PFSK-1 (cell line): ENCODE measurements at regions not wholly inside any gene's neighbourhood (a gene's known extent, or its start where the extent isn't known, plus 50 kb on each side); places are given as distances from the start of the nearest gene placed in this dataset.

Experiments used
- FOXP2 ChIP-seq: optimal IDR thresholded peaks from 2 replicates; pipeline ENCODE3; 2011; ENCODE audit warnings: borderline replicate concordance, control low read depth, inconsistent platforms; ENCODE audit not compliant: insufficient read depth; ENCODE audit errors: extremely low read length, extremely low read depth
- POLR2AphosphoS5 ChIP-seq: IDR thresholded peaks from 2 replicates; pipeline ENCODE4 v1.6.1; 2012; ENCODE audit warnings: low read depth, mild to moderate bottlenecking, control low read depth, low read length, moderate library complexity
- SIN3A ChIP-seq: IDR thresholded peaks from 2 replicates; pipeline ENCODE4 v1.6.1; 2012; ENCODE audit warnings: mild to moderate bottlenecking, low read length, moderate library complexity, borderline replicate concordance; ENCODE audit not compliant: insufficient read depth
- TAF1 ChIP-seq: IDR thresholded peaks from 2 replicates; pipeline ENCODE4 v1.6.1; 2012; ENCODE audit warnings: low read length, control low read depth, borderline replicate concordance; ENCODE audit not compliant: insufficient read depth
- TF ChIP-seq, protein P1 (sequence below), 2 experiments: IDR thresholded peaks; 2 replicates each; pipeline versions ENCODE4 v1.6.1 to v1.8.0; 2011 to 2012; ENCODE audit warnings: low read depth in 2 of 2, low read length in 2 of 2, control low read depth in 1 of 2, inconsistent platforms in 1 of 2, mild to moderate bottlenecking in 1 of 2, moderate library complexity in 1 of 2; ENCODE audit not compliant: insufficient read depth in 1 of 2

DNA sequence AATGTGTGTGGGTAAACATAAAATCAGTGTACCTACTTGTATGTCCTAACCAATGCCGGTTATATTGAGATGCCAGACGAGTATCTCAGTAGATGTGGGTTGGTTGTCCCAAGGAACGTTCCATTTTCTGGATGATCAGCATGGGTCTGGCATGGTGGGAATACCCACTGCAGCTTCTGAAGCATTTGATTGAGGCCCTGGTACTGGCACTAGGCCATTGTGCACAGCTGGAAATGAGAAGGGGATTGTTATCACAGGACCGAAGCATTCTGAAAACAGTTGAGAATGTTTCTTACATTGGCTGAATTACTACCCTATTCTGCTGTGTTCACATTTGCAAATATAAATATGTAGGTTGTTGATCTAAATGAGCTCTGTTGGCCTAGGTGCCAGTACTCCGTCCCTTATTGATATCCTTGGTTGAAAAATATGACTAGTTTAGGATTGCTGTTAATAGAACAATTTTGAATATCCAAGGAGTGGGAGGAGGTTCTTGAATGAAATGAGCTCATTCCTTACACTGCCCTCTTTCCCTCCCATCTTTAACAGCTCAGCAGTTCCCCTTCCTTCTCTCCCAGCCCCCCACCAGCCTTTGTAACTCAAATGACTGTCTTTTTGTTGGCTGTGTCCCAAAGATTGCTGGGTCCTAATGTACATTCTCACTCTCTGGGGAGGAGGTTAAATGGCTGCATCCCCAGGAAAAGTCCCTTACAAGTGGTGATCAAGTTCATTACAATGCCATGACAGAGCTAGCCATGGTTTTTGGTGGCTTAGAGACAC is 293.3 kb upstream of the TPM1 start:
- no peak for TF ChIP-seq FOXP2
- TF ChIP-seq SIN3A: no peak
- TF ChIP-seq POLR2AphosphoS5: no peak
- TF ChIP-seq, protein P1, sequence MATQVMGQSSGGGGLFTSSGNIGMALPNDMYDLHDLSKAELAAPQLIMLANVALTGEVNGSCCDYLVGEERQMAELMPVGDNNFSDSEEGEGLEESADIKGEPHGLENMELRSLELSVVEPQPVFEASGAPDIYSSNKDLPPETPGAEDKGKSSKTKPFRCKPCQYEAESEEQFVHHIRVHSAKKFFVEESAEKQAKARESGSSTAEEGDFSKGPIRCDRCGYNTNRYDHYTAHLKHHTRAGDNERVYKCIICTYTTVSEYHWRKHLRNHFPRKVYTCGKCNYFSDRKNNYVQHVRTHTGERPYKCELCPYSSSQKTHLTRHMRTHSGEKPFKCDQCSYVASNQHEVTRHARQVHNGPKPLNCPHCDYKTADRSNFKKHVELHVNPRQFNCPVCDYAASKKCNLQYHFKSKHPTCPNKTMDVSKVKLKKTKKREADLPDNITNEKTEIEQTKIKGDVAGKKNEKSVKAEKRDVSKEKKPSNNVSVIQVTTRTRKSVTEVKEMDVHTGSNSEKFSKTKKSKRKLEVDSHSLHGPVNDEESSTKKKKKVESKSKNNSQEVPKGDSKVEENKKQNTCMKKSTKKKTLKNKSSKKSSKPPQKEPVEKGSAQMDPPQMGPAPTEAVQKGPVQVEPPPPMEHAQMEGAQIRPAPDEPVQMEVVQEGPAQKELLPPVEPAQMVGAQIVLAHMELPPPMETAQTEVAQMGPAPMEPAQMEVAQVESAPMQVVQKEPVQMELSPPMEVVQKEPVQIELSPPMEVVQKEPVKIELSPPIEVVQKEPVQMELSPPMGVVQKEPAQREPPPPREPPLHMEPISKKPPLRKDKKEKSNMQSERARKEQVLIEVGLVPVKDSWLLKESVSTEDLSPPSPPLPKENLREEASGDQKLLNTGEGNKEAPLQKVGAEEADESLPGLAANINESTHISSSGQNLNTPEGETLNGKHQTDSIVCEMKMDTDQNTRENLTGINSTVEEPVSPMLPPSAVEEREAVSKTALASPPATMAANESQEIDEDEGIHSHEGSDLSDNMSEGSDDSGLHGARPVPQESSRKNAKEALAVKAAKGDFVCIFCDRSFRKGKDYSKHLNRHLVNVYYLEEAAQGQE (IDR thresholded peaks at IDR 0.05; ENCODE audit: insufficient read depth in 1 of 2, low read depth in 2 of 2, low read length in 2 of 2): no peak
- no peak for TF ChIP-seq TAF1

DNA sequence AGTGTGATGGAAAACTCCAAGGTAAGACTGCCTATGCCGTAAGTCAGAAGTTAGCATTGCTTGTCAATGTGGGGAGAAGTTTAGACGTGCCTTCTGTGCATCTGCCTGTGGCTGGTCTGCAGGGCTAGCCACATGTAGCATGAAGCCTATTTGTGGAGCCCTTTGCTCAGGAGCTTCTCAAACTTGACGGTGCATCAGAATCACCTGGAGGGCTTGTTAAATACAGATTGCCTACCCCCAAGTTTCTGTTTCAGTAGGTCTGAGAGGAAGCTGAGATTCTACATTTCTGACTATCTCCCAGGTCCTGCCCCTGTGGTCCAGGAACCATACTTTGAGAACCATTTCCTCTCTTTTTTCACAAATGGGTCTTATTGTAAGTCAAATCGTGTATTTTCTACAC is 292.1 kb upstream of the TPM1 start:
- TF ChIP-seq TAF1 (no peak), POLR2AphosphoS5 (no peak)

DNA sequence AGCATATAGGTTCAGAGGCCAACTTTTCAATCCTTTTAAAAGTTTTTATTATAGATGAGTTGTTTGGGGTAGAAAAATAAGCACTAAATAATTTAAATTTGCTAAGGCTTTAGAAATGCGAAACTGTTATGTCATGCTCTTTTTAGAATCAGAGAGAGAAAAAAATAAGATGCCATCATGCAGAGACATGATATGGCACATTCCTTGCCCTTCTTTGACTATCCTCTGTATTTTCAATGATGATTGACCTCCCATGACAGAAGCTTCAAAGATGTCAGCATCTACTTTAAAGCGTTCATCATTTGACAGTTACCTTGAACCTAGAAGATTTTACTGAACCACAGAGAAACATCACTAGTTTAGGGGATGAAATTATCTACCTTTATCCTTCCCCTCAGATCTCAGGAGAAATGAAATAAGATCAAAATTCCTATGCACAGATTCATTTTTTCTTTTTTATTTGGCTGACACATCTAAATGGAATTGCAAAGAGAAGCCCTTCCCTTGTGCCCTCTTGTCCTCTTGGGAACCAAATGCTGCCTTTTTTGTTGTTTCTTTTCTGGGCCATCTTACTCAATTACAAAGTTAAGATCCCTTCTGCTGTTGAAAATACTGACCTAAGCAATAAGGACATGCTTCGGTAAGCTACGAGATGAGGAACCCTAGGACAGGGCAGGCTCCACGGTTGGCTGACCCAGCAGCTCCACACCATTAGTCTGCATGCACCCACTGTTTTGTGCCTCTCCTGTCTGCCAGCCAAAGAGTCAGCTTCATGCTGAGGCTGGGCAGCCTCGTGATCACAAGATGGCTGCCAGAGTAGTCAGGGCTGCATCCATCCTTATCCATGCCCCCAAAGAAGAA is 289.7 kb upstream of the TPM1 start:
- TF ChIP-seq SIN3A: no peak
- no peak for TF ChIP-seq POLR2AphosphoS5
- TF ChIP-seq, protein P1 (IDR thresholded peaks at IDR 0.05; ENCODE audit: insufficient read depth in 1 of 2, low read depth in 2 of 2, low read length in 2 of 2): no peak
- TF ChIP-seq TAF1: no peak
- TF ChIP-seq FOXP2: no peak

DNA sequence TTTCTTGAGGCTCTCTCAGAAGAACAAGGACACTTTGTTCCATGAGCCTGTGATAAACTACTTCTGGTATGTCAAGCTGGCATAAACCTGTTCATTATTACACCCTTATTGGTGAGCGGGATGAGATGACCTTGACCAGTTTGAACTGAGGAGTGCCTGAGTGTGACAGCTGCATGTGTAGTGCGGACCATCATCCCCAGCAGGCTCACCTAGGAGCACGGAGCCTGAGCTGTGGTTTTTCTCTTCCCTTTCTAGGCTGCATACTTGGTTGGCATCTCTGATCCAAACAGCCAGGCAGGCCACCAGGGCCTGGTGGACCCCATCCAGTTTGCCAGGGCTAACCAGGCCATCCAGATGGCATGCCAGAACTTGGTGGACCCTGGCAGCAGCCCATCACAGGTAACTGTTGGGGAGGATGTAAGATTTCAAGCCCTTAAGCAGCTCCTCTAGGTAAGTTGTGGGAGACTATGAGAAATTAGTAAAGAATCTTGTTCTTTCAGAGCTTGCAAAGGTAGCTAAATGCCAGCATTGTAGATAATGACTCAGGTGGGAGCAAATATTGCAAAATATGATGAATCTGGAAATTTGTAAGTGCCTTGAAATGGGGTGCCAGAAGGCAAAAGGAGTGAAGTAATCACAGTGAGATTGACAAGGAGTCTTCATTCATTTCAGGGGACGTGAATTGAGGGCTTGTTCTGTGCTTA is 288.9 kb upstream of the TPM1 start:
- TF ChIP-seq POLR2AphosphoS5: no peak
- TF ChIP-seq TAF1: no peak
- TF ChIP-seq FOXP2: no peak
- TF ChIP-seq, protein P1 (IDR thresholded peaks at IDR 0.05; ENCODE audit: insufficient read depth in 1 of 2, low read depth in 2 of 2, low read length in 2 of 2): no peak
- TF ChIP-seq SIN3A: no peak

DNA sequence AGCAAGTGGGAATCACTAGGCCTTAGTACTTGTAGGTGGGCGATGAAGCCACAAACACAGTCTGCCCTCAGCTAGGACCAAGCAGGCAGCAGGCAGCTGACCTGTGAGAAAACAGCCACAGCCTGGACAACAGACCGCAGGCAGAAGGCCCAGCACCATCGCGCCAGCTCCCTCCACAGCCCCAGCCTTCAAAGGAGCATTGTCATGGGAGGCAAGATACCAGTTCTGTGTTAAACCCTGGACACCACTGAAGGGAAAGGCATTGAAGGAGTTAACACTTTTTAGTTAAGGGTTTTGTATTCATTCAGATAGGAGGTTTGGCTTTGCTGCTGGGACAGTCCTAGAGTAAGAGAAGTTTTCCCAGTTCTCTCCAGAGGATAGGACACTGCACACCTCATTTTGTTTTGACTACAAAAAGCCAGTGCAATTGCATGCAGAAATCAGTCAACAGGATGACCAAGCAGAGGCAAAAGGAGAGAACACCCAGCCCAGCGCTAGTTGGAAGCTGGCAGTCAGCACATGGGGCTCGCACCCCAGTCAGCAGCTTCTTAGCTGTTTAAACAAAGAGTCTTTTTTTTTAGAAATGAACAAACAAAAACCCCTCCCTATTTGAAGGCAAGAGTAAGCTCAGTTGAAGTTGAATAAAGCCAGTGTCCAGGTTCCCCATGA is 286.1 kb upstream of the TPM1 start:
- TF ChIP-seq FOXP2 (no peak), TAF1 (no peak), SIN3A (no peak), POLR2AphosphoS5 (no peak)
- TF ChIP-seq, protein P1 (IDR thresholded peaks at IDR 0.05; ENCODE audit: insufficient read depth in 1 of 2, low read depth in 2 of 2, low read length in 2 of 2): no peak
